ENCODE measurements at regions not wholly inside any gene's neighbourhood (a gene's known extent, or its start where the extent isn't known, plus 50 kb on each side); places are given as distances from the start of the nearest gene placed in this dataset.

DNA sequence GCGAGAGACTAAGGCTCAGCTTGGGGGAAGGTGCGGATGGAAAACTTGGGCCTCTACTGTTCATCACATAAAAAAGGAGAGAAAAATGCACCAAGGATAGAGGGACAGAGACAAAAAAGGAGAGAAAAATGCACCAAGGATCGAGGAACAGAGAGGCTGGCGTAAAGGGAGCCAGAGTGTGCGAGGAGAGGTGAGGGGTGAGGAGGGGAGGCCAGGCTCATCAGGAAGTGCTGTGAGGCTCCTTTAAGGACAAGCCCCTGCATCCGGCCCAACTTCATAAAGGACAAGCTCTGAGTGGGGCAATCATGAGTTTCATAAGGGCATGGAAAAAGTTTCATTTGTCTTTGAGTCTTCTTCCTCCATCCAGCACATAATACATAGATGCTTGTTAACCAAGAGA lies 117.2 kb upstream of the NXT1 start:
- H3K4me3 ChIP-seq = no peak overlapping the region
- TF ChIP-seq, protein P1, sequence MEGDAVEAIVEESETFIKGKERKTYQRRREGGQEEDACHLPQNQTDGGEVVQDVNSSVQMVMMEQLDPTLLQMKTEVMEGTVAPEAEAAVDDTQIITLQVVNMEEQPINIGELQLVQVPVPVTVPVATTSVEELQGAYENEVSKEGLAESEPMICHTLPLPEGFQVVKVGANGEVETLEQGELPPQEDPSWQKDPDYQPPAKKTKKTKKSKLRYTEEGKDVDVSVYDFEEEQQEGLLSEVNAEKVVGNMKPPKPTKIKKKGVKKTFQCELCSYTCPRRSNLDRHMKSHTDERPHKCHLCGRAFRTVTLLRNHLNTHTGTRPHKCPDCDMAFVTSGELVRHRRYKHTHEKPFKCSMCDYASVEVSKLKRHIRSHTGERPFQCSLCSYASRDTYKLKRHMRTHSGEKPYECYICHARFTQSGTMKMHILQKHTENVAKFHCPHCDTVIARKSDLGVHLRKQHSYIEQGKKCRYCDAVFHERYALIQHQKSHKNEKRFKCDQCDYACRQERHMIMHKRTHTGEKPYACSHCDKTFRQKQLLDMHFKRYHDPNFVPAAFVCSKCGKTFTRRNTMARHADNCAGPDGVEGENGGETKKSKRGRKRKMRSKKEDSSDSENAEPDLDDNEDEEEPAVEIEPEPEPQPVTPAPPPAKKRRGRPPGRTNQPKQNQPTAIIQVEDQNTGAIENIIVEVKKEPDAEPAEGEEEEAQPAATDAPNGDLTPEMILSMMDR (IDR thresholded peaks at IDR 0.05; ENCODE audit: borderline replicate concordance) = no peak
- DNase-seq = no peak
- peaks cover 5% of the 10 kb centered on the region for H3K9me3 ChIP-seq (replicated peaks)
- intact Hi-C loops (cut with micrococcal nuclease) = no loop called here
- H3K27me3 ChIP-seq (ENCODE audit: low read depth) = peaks cover 3% of the 10 kb centered on the region
- H3K4me1 ChIP-seq = peaks cover 16% of the 10 kb centered on the region
- no peaks in the 10 kb centered on the region for H3K36me3 ChIP-seq
- H3K27ac ChIP-seq (replicated peaks) = no peak overlapping the region

DNA sequence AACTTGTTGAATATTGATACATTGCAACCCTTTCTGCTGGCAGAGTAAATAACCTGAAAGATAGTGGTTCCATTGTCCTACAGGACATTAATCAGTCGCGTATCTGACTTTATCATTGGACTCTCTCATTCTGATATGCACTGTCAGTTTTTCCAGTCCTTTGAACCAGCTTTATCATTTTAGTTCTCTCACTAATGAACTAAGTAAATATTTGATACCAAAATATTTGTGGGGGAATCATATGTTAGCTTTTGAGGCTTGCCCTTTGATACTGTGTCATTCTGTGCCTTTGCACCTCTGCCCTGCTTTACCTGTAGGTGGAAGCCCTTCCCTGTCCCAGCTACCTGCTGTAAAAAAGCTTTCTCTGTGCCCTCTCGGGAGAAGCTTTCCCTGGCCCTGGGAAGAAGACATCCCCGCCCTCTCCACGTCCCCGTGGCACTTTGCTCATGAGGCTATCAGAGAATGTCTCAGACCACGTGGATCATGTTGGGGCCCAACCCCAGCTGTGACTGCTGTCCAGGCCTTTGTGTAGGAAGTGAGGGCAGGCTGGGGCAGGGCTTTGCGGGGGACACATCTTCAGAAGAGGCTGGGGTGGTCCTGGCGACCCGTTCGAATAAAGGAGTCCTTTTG lies 117.8 kb upstream of the NXT1 start:
- no peaks in the 10 kb centered on the region for H3K36me3 ChIP-seq
- peaks cover 3% of the 10 kb centered on the region for H3K27me3 ChIP-seq (ENCODE audit: low read depth)
- DNase-seq = no peak
- TF ChIP-seq, protein P1 (IDR thresholded peaks at IDR 0.05; ENCODE audit: borderline replicate concordance) = no peak
- peaks cover 5% of the 10 kb centered on the region for H3K9me3 ChIP-seq (replicated peaks)
- H3K4me1 ChIP-seq = peaks cover 17% of the 10 kb centered on the region
- intact Hi-C loops (cut with micrococcal nuclease) = no loop called here
- H3K27ac ChIP-seq (replicated peaks) = no peak overlapping the region
- no peak overlapping the region for H3K4me3 ChIP-seq

DNA sequence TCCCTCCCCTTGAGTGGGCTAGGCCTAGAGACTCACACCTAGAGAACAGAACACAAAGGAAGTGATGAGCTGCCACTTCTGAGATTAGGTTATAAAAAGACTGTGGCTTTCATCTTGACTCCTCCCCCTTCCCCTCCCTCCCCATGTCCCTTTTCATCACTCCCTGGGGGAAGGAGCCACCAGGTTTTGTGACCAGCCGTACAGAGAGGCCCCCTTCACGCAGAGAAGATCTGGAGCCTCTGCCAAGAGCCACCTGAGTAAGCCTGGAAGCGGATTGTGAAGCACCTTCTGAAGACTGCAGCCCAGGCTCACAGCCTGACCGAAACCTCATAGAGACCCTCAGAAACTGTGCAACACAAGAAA lies 118.4 kb upstream of the NXT1 start:
- no peak overlapping the region for H3K4me3 ChIP-seq
- peaks cover 17% of the 10 kb centered on the region for H3K4me1 ChIP-seq
- no peak for DNase-seq
- no peak overlapping the region for H3K27ac ChIP-seq (replicated peaks)
- H3K36me3 ChIP-seq = no peaks in the 10 kb centered on the region
- intact Hi-C loops (cut with micrococcal nuclease) = no loop called here
- TF ChIP-seq, protein P1 (IDR thresholded peaks at IDR 0.05; ENCODE audit: borderline replicate concordance) = no peak
- H3K27me3 ChIP-seq (ENCODE audit: low read depth) = peaks cover 3% of the 10 kb centered on the region
- H3K9me3 ChIP-seq (replicated peaks) = peaks cover 5% of the 10 kb centered on the region

DNA sequence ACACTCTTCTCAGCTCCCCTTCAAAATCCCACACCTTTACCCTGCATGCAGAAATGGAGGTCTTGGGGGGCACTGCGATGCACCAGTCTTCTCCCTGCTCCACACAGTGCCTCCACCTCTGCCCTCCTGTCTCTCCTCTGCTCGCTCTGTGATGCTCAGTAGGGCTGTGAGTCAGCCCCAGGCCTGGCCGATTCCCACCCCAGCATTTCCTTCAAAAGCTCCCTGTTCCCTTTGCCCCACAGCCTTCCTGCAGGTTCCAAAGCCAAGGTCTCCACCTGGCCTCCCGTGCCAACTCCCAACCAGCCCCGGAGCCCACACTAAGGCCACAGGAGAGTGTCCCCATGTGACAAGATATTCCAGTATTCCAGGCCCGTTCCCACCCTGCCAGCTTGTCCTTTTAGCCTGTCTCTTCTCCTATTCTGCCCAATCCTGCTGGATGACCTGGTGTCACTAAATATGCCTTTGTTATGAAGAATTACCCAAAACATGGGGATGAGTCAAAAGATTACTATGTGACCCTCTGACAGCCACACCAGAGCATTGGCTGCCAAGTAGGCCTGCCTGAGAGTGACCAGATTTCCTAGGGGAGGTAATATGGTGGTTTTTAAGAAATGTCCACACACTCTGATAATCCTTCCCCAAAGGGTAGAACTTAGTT lies 118.9 kb upstream of the NXT1 start:
- Histone ChIP-seq H3K9me3 (replicated peaks) (peaks cover 5% of the 10 kb centered on the region), H3K36me3 (no peaks in the 10 kb centered on the region), H3K27ac (replicated peaks) (no peak overlapping the region), H3K4me1 (peaks cover 17% of the 10 kb centered on the region), H3K4me3 (no peak overlapping the region), H3K27me3 (ENCODE audit: low read depth) (peaks cover 3% of the 10 kb centered on the region)
- no peak for DNase-seq
- intact Hi-C loops (cut with micrococcal nuclease) = no loop called here
- TF ChIP-seq, protein P1 (IDR thresholded peaks at IDR 0.05; ENCODE audit: borderline replicate concordance) = no peak

DNA sequence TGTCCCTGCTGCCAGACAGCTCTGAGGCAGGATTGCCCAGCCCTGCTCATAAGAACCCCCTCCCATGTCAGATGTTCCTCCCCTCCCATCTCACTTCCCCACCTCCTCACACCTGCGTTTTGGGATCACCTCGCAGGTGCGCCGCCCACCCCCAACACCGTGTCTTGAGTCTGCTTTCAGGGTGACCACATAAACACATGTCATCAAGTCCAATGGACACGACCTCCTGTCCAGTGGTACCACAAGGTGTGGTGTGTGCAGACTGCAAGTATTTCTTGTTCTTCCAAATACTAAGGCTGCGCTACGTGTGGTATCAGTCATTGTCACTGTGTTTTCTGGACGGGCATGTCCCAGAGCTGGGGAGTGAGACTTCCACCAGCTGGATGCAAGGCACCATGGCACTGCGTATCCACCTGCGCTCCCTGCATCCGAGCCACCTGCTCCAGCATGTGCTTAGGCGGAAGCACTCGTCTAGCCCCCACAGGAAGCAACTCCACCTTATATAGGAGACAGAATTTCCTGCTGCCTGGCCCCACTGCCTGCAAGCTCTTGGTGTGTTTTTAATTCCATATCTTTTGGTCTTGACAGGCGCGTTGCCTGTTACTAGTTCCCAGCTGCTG lies 119.7 kb upstream of the NXT1 start:
- H3K27me3 ChIP-seq (ENCODE audit: low read depth) = peaks cover 3% of the 10 kb centered on the region
- peaks cover 19% of the 10 kb centered on the region for H3K4me1 ChIP-seq

More for the DNA sequence above, 119.7 kb upstream of the NXT1 start:
- H3K27ac ChIP-seq (replicated peaks) = no peak overlapping the region
- TF ChIP-seq, protein P1 (IDR thresholded peaks at IDR 0.05; ENCODE audit: borderline replicate concordance) = no peak
- no peaks in the 10 kb centered on the region for H3K36me3 ChIP-seq
- no peak overlapping the region for H3K4me3 ChIP-seq
- no peak for DNase-seq
- H3K9me3 ChIP-seq (replicated peaks) = peaks cover 5% of the 10 kb centered on the region
- intact Hi-C loops (cut with micrococcal nuclease) = no loop called here
